Ovary (tissue), 7 donors: ENCODE measurements at regions not wholly inside any gene's neighbourhood (a gene's known extent, or its start where the extent isn't known, plus 50 kb on each side); places are given as distances from the start of the nearest gene placed in this dataset.

ENCODE experiments used
- DNase-seq, 5 donors: peaks; one replicate each; pipeline ENCODE4 v3.0.0-alpha.2; 2019 to 2020
- H3K27ac ChIP-seq, 2 donors: fragments of 200-600 bp; one replicate each; pipeline versions ENCODE4 v1.5.1 to v1.8.0; 2019 to 2022
- H3K27me3 ChIP-seq: fragments of 200-600 bp; one replicate; pipeline ENCODE4 v1.8.0; 2022
- H3K36me3 ChIP-seq: fragments of 200-600 bp; sonication (generic); one replicate; pipeline ENCODE4 v1.5.1; 2019
- H3K4me1 ChIP-seq: one replicate; pipeline ENCODE4 v1.8.1; 2013; ENCODE audit warnings: mild to moderate bottlenecking, moderate library complexity; ENCODE audit not compliant: insufficient read depth
- H3K4me3 ChIP-seq: fragments of 200-600 bp; sonication (generic); one replicate; pipeline ENCODE4 v1.5.1; 2017
- H3K9me3 ChIP-seq, 2 donors: fragments of 200-600 bp in 1 of 2; sonication (generic) in 1 of 2; one replicate each; pipeline versions ENCODE4 v1.5.1 to v1.8.1; 2013 to 2019; ENCODE audit warnings: mild to moderate bottlenecking in 1 of 2, moderate library complexity in 1 of 2
- EP300 ChIP-seq: sonication (generic); formaldehyde crosslinking; IDR thresholded peaks from one replicate; pipeline ENCODE4 v1.6.1; 2017; ENCODE audit warnings: antibody characterized with exemption
- POLR2A ChIP-seq: fragments of 450-650 bp; IDR thresholded peaks from one replicate; pipeline ENCODE4 v1.6.1; 2017; ENCODE audit warnings: antibody characterized with exemption, mild to moderate bottlenecking, moderate library complexity
- WGBS, 3 donors: extraction: QIAGEN DNeasy Blood & Tissue Kit in 1 of 3; methylation state at CpG; one replicate each; pipeline versions ENCODE4 v1.1.5 to v1.1.7; 2013 to 2017; 5-methylcytosine and 5-hydroxymethylcytosine counted together
- intact Hi-C, 4 donors: fragments of 100-400 bp; cut with DNase I; formaldehyde crosslinking; loops; one replicate each; pipeline versions ENCODE4 v1.11.0 to v1.15.1; 2022 to 2023
- TF ChIP-seq, protein P1 (sequence below), 3 donors: fragments of 450-650 bp in 2 of 3; fragments of 200-600 bp in 1 of 3; IDR thresholded peaks; one replicate each; pipeline versions ENCODE4 v1.5.1 to v1.8.0; 2016 to 2022; ENCODE audit warnings: antibody characterized with exemption in 3 of 3, mild to moderate bottlenecking in 1 of 3
- donor health status: DM: no; HTN: no; CAD: no; lungs with moderate emphysema.
- donor health status: DM: no; HTN: no; CAD: no.
- donor health status: Bipolar disorder and iron deficiency.
- donor health status: DM: no; HTN: no; CAD: no.
- donor health status: DM: yes; HTN: yes; CAD: no.

DNA sequence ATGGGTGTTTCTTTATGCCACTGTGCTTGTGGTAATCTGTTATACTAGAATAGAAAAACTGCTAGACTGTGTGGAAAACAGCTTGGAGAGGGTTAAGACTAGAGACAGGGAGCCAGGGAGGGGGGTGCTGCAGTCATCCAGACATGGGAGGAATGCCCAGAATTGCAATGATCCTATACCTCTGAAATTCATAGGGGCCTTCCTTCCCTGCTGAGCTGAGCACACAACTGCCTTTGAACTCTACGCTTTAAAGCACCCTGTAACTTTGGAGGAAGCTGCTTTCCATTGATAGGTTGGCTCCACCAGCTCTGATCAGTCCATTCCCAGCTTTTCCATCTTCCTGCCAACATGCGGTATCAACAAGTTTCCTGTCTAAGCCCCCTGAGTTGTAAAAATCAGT lies 155.9 kb upstream of the RASGEF1B start:
- no peak for DNase-seq
- intact Hi-C loops: no loop called here
- no peaks in the 10 kb centered on the region for H3K36me3 ChIP-seq
- no peak overlapping the region for H3K27ac ChIP-seq
- WGBS, 3 donors: 88 to 98% (median 96%) methylated on average over 2 of the region's 2 CpGs
- no peaks in the 10 kb centered on the region for H3K4me1 ChIP-seq
- no peak overlapping the region for H3K4me3 ChIP-seq
- H3K27me3 ChIP-seq: no peaks in the 10 kb centered on the region
- no peaks in the 10 kb centered on the region for H3K9me3 ChIP-seq
- TF ChIP-seq, protein P1, sequence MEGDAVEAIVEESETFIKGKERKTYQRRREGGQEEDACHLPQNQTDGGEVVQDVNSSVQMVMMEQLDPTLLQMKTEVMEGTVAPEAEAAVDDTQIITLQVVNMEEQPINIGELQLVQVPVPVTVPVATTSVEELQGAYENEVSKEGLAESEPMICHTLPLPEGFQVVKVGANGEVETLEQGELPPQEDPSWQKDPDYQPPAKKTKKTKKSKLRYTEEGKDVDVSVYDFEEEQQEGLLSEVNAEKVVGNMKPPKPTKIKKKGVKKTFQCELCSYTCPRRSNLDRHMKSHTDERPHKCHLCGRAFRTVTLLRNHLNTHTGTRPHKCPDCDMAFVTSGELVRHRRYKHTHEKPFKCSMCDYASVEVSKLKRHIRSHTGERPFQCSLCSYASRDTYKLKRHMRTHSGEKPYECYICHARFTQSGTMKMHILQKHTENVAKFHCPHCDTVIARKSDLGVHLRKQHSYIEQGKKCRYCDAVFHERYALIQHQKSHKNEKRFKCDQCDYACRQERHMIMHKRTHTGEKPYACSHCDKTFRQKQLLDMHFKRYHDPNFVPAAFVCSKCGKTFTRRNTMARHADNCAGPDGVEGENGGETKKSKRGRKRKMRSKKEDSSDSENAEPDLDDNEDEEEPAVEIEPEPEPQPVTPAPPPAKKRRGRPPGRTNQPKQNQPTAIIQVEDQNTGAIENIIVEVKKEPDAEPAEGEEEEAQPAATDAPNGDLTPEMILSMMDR (IDR thresholded peaks at IDR 0.05): no peak
- TF ChIP-seq EP300 (no peak), POLR2A (no peak)

DNA sequence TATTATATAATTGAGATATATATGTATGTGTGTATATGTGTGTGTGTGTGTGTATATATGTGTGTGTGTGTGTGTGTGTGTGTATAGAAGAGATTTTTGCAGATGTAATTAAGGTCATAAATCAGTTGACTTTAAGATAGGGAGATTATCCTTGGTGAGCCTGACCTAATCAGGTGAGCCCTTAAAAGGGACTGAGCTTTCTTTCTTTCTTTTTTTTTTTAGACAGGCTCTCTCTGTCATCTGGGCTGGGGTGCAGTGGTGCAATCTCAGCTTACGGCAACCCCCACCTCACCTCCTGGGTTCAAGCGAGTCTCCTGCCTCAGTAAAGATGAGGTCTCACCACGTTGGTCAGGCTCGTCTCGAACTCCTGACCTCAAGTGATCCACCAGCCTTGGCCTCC lies 155.1 kb upstream of the RASGEF1B start:
- 74 to 78% (median 77%) methylated on average over 5 of the region's 5 CpGs for WGBS, 3 donors
- TF ChIP-seq POLR2A (no peak), EP300 (no peak)
- TF ChIP-seq, protein P1 (IDR thresholded peaks at IDR 0.05): no peak
- H3K36me3 ChIP-seq: no peaks in the 10 kb centered on the region
- no peak overlapping the region for H3K4me3 ChIP-seq
- DNase-seq: no peak
- H3K9me3 ChIP-seq: no peaks in the 10 kb centered on the region
- intact Hi-C loops: no loop called here
- no peak overlapping the region for H3K27ac ChIP-seq
- H3K4me1 ChIP-seq: no peaks in the 10 kb centered on the region
- no peaks in the 10 kb centered on the region for H3K27me3 ChIP-seq

DNA sequence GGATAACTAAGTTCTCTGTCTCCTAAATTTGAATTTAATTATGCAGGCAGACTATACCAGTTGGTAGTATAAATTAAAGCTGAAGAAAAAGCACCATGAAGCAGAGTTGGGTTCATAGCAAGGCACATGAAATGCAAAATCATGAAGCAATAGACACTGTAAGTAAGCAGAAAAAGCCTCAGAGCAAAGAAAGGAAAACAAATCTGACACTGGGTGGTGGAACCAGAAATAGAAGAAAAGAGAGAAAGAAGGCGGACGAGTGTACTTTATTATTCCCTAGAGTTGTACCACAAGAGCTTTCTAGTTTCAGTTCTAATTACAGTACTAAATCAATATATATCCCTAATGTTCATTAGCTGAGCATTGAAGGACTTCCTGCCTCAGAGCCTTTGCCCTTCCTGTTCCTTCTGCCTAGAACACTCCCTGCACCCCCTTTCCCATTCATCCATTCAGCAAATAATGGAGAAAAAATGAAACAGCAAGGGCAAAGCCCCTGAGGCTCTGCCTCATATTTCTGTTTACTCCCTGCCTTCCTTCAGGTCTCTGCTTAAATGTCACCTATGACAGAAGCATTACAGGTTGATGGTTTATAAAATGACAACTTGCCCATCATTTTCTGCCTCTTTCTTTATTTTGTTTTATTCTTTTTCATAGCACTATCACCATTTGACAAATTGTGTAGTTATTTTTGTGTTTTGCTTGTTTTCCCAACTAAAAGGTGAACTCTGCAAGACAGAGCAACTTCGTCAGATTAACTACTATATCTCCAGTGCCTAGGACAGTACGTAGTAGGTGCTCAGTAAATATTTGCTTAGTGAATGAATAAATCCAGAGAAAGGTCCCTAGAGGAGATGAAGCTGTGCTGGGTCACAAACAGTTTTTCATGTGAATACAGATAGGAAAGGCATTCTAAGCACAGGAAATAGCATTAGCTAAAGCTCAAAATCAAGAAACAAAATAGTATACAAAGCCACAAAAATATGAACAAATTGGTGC lies 154.0 kb upstream of the RASGEF1B start:
- Histone ChIP-seq H3K4me3 (no peak overlapping the region), H3K4me1 (no peaks in the 10 kb centered on the region), H3K27me3 (no peaks in the 10 kb centered on the region), H3K36me3 (no peaks in the 10 kb centered on the region), H3K9me3 (no peaks in the 10 kb centered on the region), H3K27ac (no peak overlapping the region)
- 81 to 85% (median 83%) methylated on average over 4 of the region's 4 CpGs for WGBS, 3 donors
- DNase-seq: no peak
- intact Hi-C loops: no loop called here
- TF ChIP-seq EP300 (no peak), POLR2A (no peak)
- TF ChIP-seq, protein P1 (IDR thresholded peaks at IDR 0.05): no peak

DNA sequence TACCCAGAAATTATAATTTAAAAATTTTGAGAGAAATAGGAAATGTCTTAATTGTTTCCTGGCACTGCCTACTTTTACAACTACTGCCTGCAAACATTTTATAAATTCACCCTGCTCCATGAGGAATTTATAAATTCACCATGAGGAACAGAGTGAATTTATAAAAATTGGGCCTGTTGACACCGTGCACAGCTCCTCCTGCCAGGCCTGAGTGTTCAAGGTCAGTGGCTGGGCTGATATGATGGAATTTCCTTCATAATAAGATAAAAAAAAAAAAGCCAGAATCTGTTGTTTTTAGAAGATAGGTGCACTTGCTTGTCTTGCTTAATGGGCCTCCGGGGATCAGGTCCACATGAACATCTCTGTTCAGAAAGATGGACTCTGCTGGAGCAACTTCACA lies 151.7 kb upstream of the RASGEF1B start:
- TF ChIP-seq POLR2A: no peak
- TF ChIP-seq, protein P1 (IDR thresholded peaks at IDR 0.05): no peak
- TF ChIP-seq EP300: no peak
- intact Hi-C loops: no loop called here
- Histone ChIP-seq H3K4me1 (no peaks in the 10 kb centered on the region), H3K27me3 (no peaks in the 10 kb centered on the region), H3K9me3 (no peaks in the 10 kb centered on the region), H3K27ac (no peak overlapping the region), H3K4me3 (no peak overlapping the region), H3K36me3 (no peaks in the 10 kb centered on the region)
- no peak for DNase-seq
- WGBS, 3 donors: 4 to 21% (median 12%) methylated on average over 2 of the region's 2 CpGs
